Natural killer cell (primary cell): ENCODE measurements at regions not wholly inside any gene's neighbourhood (a gene's known extent, or its start where the extent isn't known, plus 50 kb on each side); places are given as distances from the start of the nearest gene placed in this dataset.

Experiments used
- ATAC-seq, 3 donors: fragments of 150-1000 bp in 2 of 3; fragments of 200-7000 bp in 1 of 3; cut with Tn5 transposase; 1 replicate in 1 of 3; 2 replicates in 2 of 3; pipeline ENCODE4 v1.10.0; 2021; ENCODE audit warnings: mild to moderate bottlenecking in 2 of 3, moderate library complexity in 2 of 3
- DNase-seq, 2 donors: peaks; one replicate each; pipeline versions ENCODE4 v3.0.0 to v3.0.0-alpha.2; 2013 to 2021; ENCODE audit warnings: mixed read lengths in 1 of 2
- H3K27ac ChIP-seq: one replicate; pipeline ENCODE4 v1.5.1; 2013; ENCODE audit warnings: mild to moderate bottlenecking, low read length
- H3K27me3 ChIP-seq: one replicate; pipeline ENCODE4 v1.6.1; 2013; ENCODE audit warnings: low read length; ENCODE audit not compliant: control insufficient read depth, insufficient read depth
- H3K36me3 ChIP-seq: one replicate; pipeline ENCODE4 v1.6.1; 2013; ENCODE audit warnings: low read length; ENCODE audit not compliant: control insufficient read depth, insufficient read depth
- H3K4me1 ChIP-seq: one replicate; pipeline ENCODE4 v1.6.1; 2013; ENCODE audit warnings: low read length; ENCODE audit not compliant: control insufficient read depth, insufficient read depth
- H3K4me3 ChIP-seq: one replicate; pipeline ENCODE4 v1.5.1; 2013; ENCODE audit warnings: low read length
- H3K9me3 ChIP-seq: one replicate; pipeline ENCODE4 v1.6.1; 2013; ENCODE audit warnings: low read length; ENCODE audit not compliant: control insufficient read depth, insufficient read depth
- H3K27ac Mint-ChIP-seq, 2 donors: one replicate each; pipeline ENCODE4 v1.8.0; 2022; ENCODE audit warnings: mild to moderate bottlenecking in 2 of 2, mixed read lengths in 2 of 2, moderate library complexity in 1 of 2
- H3K27me3 Mint-ChIP-seq, 2 donors: one replicate each; pipeline ENCODE4 v1.8.0; 2022; ENCODE audit warnings: low read depth in 2 of 2, mixed read lengths in 2 of 2
- H3K36me3 Mint-ChIP-seq: one replicate; pipeline ENCODE4 v1.8.0; 2022; ENCODE audit warnings: mixed read lengths
- H3K4me1 Mint-ChIP-seq, 2 donors: one replicate each; pipeline ENCODE4 v1.8.0; 2022; ENCODE audit warnings: mixed read lengths in 2 of 2
- H3K4me3 Mint-ChIP-seq: one replicate; pipeline ENCODE4 v1.8.0; 2022; ENCODE audit warnings: mild to moderate bottlenecking, moderate library complexity, mixed read lengths
- H3K9me3 Mint-ChIP-seq, 2 donors: one replicate each; pipeline ENCODE4 v1.8.0; 2022; ENCODE audit warnings: mixed read lengths in 2 of 2
- CTCF ChIP-seq: fragments of 200-600 bp; IDR thresholded peaks from one replicate; pipeline ENCODE4 v1.8.0; 2022; ENCODE audit warnings: antibody characterized with exemption
- WGBS: methylation state at CpG from one replicate; pipeline ENCODE4 v1.1.7; 2013; ENCODE audit warnings: missing lambda C conversion rate; ENCODE audit not compliant: insufficient coverage; 5-methylcytosine and 5-hydroxymethylcytosine counted together
- intact Hi-C: fragments of 100-400 bp; cut with micrococcal nuclease; formaldehyde crosslinking; loops from one replicate; pipeline ENCODE4 v1.14.2; 2022

GRCh38 chr9:90088856-90089255 lies 484.0 kb downstream of the GADD45G start:
- no peaks in the 10 kb centered on the region for H3K9me3 ChIP-seq
- no peak overlapping the region for H3K27ac ChIP-seq
- H3K4me1 ChIP-seq, result peaks cover 9% of the 10 kb centered on the region
- H3K36me3 Mint-ChIP-seq, result no peaks in the 10 kb centered on the region
- H3K9me3 Mint-ChIP-seq, result no peaks in the 10 kb centered on the region
- H3K27me3 Mint-ChIP-seq, result peaks cover 28 to 43% of the 10 kb centered on the region in 2 donors
- ATAC-seq (no peak), DNase-seq (no peak)
- peaks cover 4 to 5% of the 10 kb centered on the region in 2 donors for H3K4me1 Mint-ChIP-seq
- no peak overlapping the region for H3K27ac Mint-ChIP-seq
- intact Hi-C loops, result no loop called here
- no peaks in the 10 kb centered on the region for H3K27me3 ChIP-seq
- no peak overlapping the region for H3K4me3 ChIP-seq
- no peaks in the 10 kb centered on the region for H3K36me3 ChIP-seq
- no peak overlapping the region for H3K4me3 Mint-ChIP-seq
- WGBS, result 79% methylated on average over 4 of the region's 4 CpGs
- no peak for TF ChIP-seq CTCF

- H3K4me3 ChIP-seq, result no peak overlapping the region
- H3K27me3 Mint-ChIP-seq, result peaks cover 26 to 47% of the 10 kb centered on the region in 2 donors
- H3K9me3 Mint-ChIP-seq, result no peaks in the 10 kb centered on the region
- no peaks in the 10 kb centered on the region for H3K36me3 Mint-ChIP-seq
- 92% methylated on average over 3 of the region's 4 CpGs for WGBS
- H3K4me3 Mint-ChIP-seq, result no peak overlapping the region
- no peaks in the 10 kb centered on the region for H3K27me3 ChIP-seq
- H3K27ac ChIP-seq, result no peak overlapping the region
- no peak overlapping the region for H3K27ac Mint-ChIP-seq
- DNase-seq, result no peak
- no peaks in the 10 kb centered on the region for H3K9me3 ChIP-seq
- intact Hi-C loops, result no loop called here
- H3K36me3 ChIP-seq, result no peaks in the 10 kb centered on the region
- peaks cover 4 to 5% of the 10 kb centered on the region in 2 donors for H3K4me1 Mint-ChIP-seq
- no peak for TF ChIP-seq CTCF
- ATAC-seq, result no peak
- peaks cover 9% of the 10 kb centered on the region for H3K4me1 ChIP-seq
Observed at GRCh38 chr9:90090997-90091396, 486.2 kb downstream of the GADD45G start.

GRCh38 chr9:90092508-90092907 lies 487.7 kb downstream of the GADD45G start:
- peaks cover 25 to 50% of the 10 kb centered on the region in 2 donors for H3K27me3 Mint-ChIP-seq
- no peak for TF ChIP-seq CTCF
- Histone ChIP-seq H3K27me3 (no peaks in the 10 kb centered on the region), H3K4me1 (peaks cover 9% of the 10 kb centered on the region), H3K4me3 (no peak overlapping the region), H3K27ac (no peak overlapping the region), H3K36me3 (no peaks in the 10 kb centered on the region), H3K9me3 (no peaks in the 10 kb centered on the region)
- DNase-seq (peak in 1 of 2 donors; percentile 55), ATAC-seq (no peak)
- intact Hi-C loops, result no loop called here
- H3K9me3 Mint-ChIP-seq, result no peaks in the 10 kb centered on the region
- H3K4me3 Mint-ChIP-seq, result no peak overlapping the region
- peaks cover 4 to 5% of the 10 kb centered on the region in 2 donors for H3K4me1 Mint-ChIP-seq
- no peaks in the 10 kb centered on the region for H3K36me3 Mint-ChIP-seq
- WGBS, result 17% methylated on average over 4 of the region's 4 CpGs
- peak overlapping the region in 1 of 2 donors; percentile 61 for H3K27ac Mint-ChIP-seq

- intact Hi-C loops, result no loop called here
Observed at GRCh38 chr9:90095682-90096081, 490.9 kb downstream of the GADD45G start.

More at GRCh38 chr9:90095682-90096081, 490.9 kb downstream of the GADD45G start:
- Histone ChIP-seq H3K27ac (no peak overlapping the region), H3K36me3 (no peaks in the 10 kb centered on the region), H3K4me1 (peaks cover 9% of the 10 kb centered on the region), H3K9me3 (no peaks in the 10 kb centered on the region), H3K4me3 (no peak overlapping the region), H3K27me3 (no peaks in the 10 kb centered on the region)
- no peak for ATAC-seq
- Mint-ChIP-seq H3K27me3 (peaks cover 17 to 30% of the 10 kb centered on the region in 2 donors), H3K9me3 (no peaks in the 10 kb centered on the region), H3K4me1 (peaks cover 4 to 5% of the 10 kb centered on the region in 2 donors), H3K27ac (no peak overlapping the region), H3K4me3 (no peak overlapping the region), H3K36me3 (no peaks in the 10 kb centered on the region)
- DNase-seq, result no peak
- no peak for TF ChIP-seq CTCF
- WGBS, result 31% methylated on average over 11 of the region's 11 CpGs
